T-helper 1 cell treated with Interleukin-12 subunit alpha and Interleukin-12 subunit beta and Interleukin-4 antibody, amounts not matched to agents 30 μg/mL and 1 μg/mL, for 36 hours (primary cell): ENCODE measurements at regions not wholly inside any gene's neighbourhood (a gene's known extent, or its start where the extent isn't known, plus 50 kb on each side); places are given as distances from the start of the nearest gene placed in this dataset.
"Not testable (repeated sequence)": the region's sequence is repeated elsewhere in the genome, so short reads cannot be mapped to it uniquely, and the experiment has no call there.

Source experiments
- H3K27ac Mint-ChIP-seq: one replicate; pipeline ENCODE4 v1.8.0; 2021; ENCODE audit warnings: mild to moderate bottlenecking, mixed read lengths
- H3K27me3 Mint-ChIP-seq: one replicate; pipeline ENCODE4 v1.8.0; 2021; ENCODE audit warnings: low read depth, mixed read lengths
- H3K36me3 Mint-ChIP-seq: one replicate; pipeline ENCODE4 v1.8.0; 2021; ENCODE audit warnings: low read depth, mixed read lengths
- H3K4me1 Mint-ChIP-seq: one replicate; pipeline ENCODE4 v1.8.0; 2021; ENCODE audit warnings: low read depth, mixed read lengths
- H3K4me3 Mint-ChIP-seq: one replicate; pipeline ENCODE4 v1.8.0; 2021; ENCODE audit warnings: mild to moderate bottlenecking, moderate library complexity, mixed read lengths
- H3K9me3 Mint-ChIP-seq: one replicate; pipeline ENCODE4 v1.8.0; 2021; ENCODE audit warnings: mixed read lengths

GRCh38 chr12:126910570-126910969 is 1356.4 kb upstream of the TMEM132C start:
- H3K4me3 Mint-ChIP-seq: no peak overlapping the region

GRCh38 chr12:126912111-126912510 is 1354.9 kb upstream of the TMEM132C start:
- peaks cover 7% of the 10 kb centered on the region for H3K9me3 Mint-ChIP-seq
- H3K36me3 Mint-ChIP-seq: no peaks in the 10 kb centered on the region
- no peak overlapping the region for H3K4me3 Mint-ChIP-seq
- no peaks in the 10 kb centered on the region for H3K27me3 Mint-ChIP-seq
- no peaks in the 10 kb centered on the region for H3K4me1 Mint-ChIP-seq
- no peak overlapping the region for H3K27ac Mint-ChIP-seq

More at GRCh38 chr12:126910570-126910969, 1356.4 kb upstream of the TMEM132C start:
- H3K27me3 Mint-ChIP-seq: no peaks in the 10 kb centered on the region
- no peak overlapping the region for H3K27ac Mint-ChIP-seq
- H3K9me3 Mint-ChIP-seq: peaks cover 11% of the 10 kb centered on the region
- no peaks in the 10 kb centered on the region for H3K36me3 Mint-ChIP-seq
- no peaks in the 10 kb centered on the region for H3K4me1 Mint-ChIP-seq

GRCh38 chr12:126914170-126914793 is 1352.7 kb upstream of the TMEM132C start:
- Mint-ChIP-seq H3K4me3 (no peak overlapping the region), H3K36me3 (no peaks in the 10 kb centered on the region), H3K27ac (no peak overlapping the region), H3K9me3 (peaks cover under 1% of the 10 kb centered on the region), H3K4me1 (no peaks in the 10 kb centered on the region), H3K27me3 (no peaks in the 10 kb centered on the region)

DNA sequence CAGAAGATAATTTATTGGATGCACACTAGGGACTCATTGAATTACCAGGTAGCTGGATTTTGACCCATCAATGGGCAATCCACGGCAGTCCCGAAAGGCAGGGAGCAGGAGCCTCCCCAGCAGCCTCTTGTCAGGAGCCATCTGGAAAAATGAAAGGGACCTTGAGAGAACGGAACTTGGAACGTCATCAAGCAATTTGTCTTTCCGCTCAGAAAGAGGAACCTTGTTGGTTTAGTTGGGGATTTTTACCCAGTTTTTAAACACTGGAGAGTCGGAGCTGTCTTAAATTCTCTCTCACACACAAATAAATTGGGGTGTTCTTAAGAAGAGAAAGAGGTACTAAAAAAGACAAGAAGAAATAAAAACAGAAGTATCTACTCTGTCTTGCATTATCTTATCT is 1351.7 kb upstream of the TMEM132C start:
- no peak overlapping the region for H3K4me3 Mint-ChIP-seq
- H3K36me3 Mint-ChIP-seq: no peaks in the 10 kb centered on the region
- H3K27ac Mint-ChIP-seq: no peak overlapping the region
- H3K9me3 Mint-ChIP-seq: no peaks in the 10 kb centered on the region
- H3K27me3 Mint-ChIP-seq: no peaks in the 10 kb centered on the region
- no peaks in the 10 kb centered on the region for H3K4me1 Mint-ChIP-seq

DNA sequence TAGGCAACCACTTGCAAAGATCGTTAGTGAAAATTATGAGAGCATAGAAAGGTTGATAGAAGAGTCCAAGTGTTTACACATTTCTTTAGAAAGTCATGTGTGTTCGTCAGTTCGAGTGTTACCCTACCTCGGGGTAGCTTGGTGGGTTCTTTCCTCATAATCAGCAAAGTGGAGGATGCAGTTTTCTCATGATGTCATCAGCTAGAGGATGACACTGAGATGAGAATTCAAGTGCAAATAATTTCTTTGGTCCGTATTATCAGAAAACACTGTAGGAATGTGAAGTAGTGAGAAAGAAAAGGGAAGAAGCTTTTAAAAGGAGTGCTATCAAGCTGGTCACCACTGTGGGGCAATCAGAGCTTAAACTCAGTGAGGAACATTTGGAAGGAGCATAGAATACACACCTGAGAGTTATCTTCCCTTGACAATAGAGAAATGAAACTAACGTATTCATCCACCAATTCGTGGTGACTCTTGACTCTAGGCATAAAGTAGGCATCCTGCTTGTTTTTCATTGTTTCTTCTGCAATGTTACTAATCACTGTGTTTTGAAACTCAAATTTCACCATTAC is 1340.9 kb upstream of the TMEM132C start:
- H3K9me3 Mint-ChIP-seq: no peaks in the 10 kb centered on the region
- no peak overlapping the region for H3K4me3 Mint-ChIP-seq
- no peaks in the 10 kb centered on the region for H3K4me1 Mint-ChIP-seq
- no peaks in the 10 kb centered on the region for H3K36me3 Mint-ChIP-seq
- no peak overlapping the region for H3K27ac Mint-ChIP-seq
- H3K27me3 Mint-ChIP-seq: no peaks in the 10 kb centered on the region

DNA sequence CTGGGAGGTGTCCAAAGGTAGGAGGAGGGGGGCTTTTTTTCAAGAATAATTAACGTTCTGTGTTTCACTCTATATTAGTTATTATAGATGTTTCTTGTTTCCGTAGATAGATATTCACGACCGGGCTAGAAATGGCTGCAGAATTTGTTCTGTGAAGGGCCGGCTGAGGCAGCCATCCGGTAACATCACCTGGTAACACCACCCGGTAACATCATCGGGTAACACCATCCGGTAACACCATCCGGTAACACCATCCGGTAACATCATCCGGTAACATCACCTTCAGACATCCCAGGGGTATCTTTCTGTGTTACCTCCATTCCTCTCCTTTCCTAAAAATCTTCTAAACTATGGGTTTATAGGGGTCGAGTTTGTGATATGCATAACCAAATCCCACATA is 1336.7 kb upstream of the TMEM132C start:
- no peaks in the 10 kb centered on the region for H3K36me3 Mint-ChIP-seq
- no peaks in the 10 kb centered on the region for H3K27me3 Mint-ChIP-seq
- H3K4me1 Mint-ChIP-seq: no peaks in the 10 kb centered on the region

DNA sequence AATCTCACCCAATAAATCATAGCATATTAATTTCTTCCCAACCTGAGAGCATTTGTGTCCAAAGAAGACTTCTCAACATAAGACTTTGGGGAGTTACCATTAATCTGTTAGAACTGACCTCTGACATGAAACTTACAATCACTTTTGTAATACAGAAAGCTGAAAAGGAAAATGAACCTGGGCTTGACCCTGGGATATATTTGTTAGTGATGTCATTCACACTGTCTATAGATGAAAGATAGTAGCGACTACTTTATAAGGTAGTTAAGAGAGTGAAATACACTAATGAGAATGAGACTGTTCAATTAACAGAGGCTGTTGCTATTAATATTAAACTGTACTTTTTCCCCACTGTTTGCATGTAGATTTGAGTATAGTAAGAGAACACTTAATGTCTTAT is 1334.8 kb upstream of the TMEM132C start:
- Mint-ChIP-seq H3K36me3 (no peaks in the 10 kb centered on the region), H3K4me3 (no peak overlapping the region), H3K27me3 (no peaks in the 10 kb centered on the region), H3K27ac (no peak overlapping the region), H3K4me1 (no peaks in the 10 kb centered on the region), H3K9me3 (no peaks in the 10 kb centered on the region)

More for the DNA sequence above, 1336.7 kb upstream of the TMEM132C start:
- no peaks in the 10 kb centered on the region for H3K9me3 Mint-ChIP-seq
- no peak overlapping the region for H3K4me3 Mint-ChIP-seq
- no peak overlapping the region for H3K27ac Mint-ChIP-seq

GRCh38 chr12:126935435-126935834 is 1331.5 kb upstream of the TMEM132C start:
- Mint-ChIP-seq H3K4me1 (no peaks in the 10 kb centered on the region), H3K27ac (no peak overlapping the region), H3K36me3 (no peaks in the 10 kb centered on the region), H3K4me3 (no peak overlapping the region), H3K9me3 (no peaks in the 10 kb centered on the region), H3K27me3 (no peaks in the 10 kb centered on the region)

GRCh38 chr12:126936181-126936851 is 1330.7 kb upstream of the TMEM132C start:
- no peaks in the 10 kb centered on the region for H3K27me3 Mint-ChIP-seq
- H3K4me3 Mint-ChIP-seq: no peak overlapping the region
- H3K4me1 Mint-ChIP-seq: no peaks in the 10 kb centered on the region
- H3K9me3 Mint-ChIP-seq: no peaks in the 10 kb centered on the region
- H3K36me3 Mint-ChIP-seq: no peaks in the 10 kb centered on the region
- H3K27ac Mint-ChIP-seq: no peak overlapping the region

- Mint-ChIP-seq H3K27me3 (no peaks in the 10 kb centered on the region), H3K36me3 (no peaks in the 10 kb centered on the region), H3K27ac (no peak overlapping the region), H3K9me3 (no peaks in the 10 kb centered on the region), H3K4me3 (no peak overlapping the region), H3K4me1 (no peaks in the 10 kb centered on the region)
Observed at GRCh38 chr12:126937431-126937830, 1329.5 kb upstream of the TMEM132C start.

GRCh38 chr12:126944684-126945083 is 1322.3 kb upstream of the TMEM132C start:
- Mint-ChIP-seq H3K4me3 (no peak overlapping the region), H3K9me3 (no peaks in the 10 kb centered on the region), H3K27me3 (no peaks in the 10 kb centered on the region), H3K4me1 (no peaks in the 10 kb centered on the region), H3K27ac (no peak overlapping the region), H3K36me3 (no peaks in the 10 kb centered on the region)

DNA sequence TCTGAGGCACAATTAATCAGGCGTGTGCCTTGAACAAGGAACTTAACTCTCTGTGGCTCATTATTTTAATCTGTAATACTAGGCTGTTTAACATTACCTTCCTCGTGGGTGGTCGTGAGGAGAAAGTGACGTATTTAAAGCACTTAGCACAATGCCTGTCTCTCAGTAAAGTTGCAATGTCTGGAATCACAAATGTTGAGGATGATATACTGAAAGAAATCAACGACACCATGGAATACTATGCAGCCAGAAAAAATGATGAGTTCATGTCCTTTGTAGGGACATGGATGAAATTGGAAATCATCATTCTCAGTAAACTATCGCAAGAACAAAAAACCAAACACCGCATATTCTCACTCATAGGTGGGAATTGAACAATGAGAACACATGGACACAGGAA is 1320.0 kb upstream of the TMEM132C start:
- not testable (repeated sequence) for H3K27ac Mint-ChIP-seq, H3K27me3 Mint-ChIP-seq, H3K36me3 Mint-ChIP-seq, H3K4me1 Mint-ChIP-seq, H3K9me3 Mint-ChIP-seq, H3K4me3 Mint-ChIP-seq

DNA sequence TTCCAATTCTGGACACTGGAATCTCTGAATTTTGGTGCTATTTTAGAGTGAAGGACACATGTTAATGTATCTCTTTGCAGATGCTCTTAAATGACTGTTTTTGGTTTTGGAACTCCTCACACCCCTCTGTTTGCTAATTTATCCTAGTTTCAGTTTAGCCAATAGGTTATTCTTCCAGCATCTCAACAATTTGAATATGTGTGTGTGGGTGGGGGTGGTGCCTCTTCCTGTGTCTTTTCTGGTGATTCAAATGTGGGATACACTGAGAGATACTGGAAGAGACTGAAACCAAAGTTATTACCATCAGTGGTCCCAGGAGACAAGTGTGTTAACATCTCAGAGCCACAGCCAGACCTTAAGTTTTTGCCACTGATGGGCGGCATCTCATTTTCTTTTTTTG is 1317.4 kb upstream of the TMEM132C start:
- Mint-ChIP-seq H3K9me3 (no peaks in the 10 kb centered on the region), H3K27ac (no peak overlapping the region), H3K4me3 (no peak overlapping the region), H3K4me1 (no peaks in the 10 kb centered on the region), H3K27me3 (no peaks in the 10 kb centered on the region), H3K36me3 (no peaks in the 10 kb centered on the region)

GRCh38 chr12:126950266-126950665 is 1316.7 kb upstream of the TMEM132C start:
- Mint-ChIP-seq H3K27ac (no peak overlapping the region), H3K9me3 (no peaks in the 10 kb centered on the region), H3K27me3 (no peaks in the 10 kb centered on the region), H3K36me3 (no peaks in the 10 kb centered on the region), H3K4me1 (no peaks in the 10 kb centered on the region), H3K4me3 (no peak overlapping the region)
